ENCODE measurements at regions not wholly inside any gene's neighbourhood (a gene's known extent, or its start where the extent isn't known, plus 50 kb on each side); places are given as distances from the start of the nearest gene placed in this dataset.

- no peak for ATAC-seq
These were observed 590.0 kb downstream of the EPHA3 start for GRCh38 chr3:89697321-89697916.

DNA sequence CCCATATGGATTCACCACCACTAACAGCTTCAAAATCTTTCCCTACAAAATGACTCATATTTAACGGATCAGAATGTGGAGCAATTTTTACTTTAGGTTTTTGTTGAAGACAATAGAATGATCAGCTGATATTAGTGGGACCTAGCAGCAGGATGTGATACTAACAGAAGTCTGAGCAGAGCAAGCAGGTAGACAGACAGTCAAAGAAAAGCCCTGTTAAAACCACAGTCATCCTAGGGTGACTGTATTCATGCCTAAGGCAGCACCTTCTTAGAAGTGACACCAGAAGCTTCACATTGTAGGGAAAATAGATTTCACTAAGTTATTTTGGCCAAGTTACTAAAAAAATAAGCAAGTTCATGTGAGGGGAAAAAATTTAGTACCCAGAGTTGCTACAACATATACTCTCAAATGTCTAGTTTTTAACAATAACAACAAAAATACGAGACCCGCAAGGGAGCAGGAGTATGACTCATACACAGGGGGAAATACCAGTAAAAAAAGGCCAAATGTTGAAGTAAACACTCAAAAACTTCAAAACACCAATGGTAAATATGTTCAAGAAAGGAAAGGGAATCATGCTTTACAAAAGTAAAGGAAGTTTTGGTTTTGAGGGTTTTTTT lies 590.9 kb downstream of the EPHA3 start:
- TF ChIP-seq ISL1 (CRISPR knock-in tag; IDR thresholded peaks at IDR 0.05), result no peak
- TF ChIP-seq CSDC2 (CRISPR knock-in tag; IDR thresholded peaks at IDR 0.05), result no peak
- TF ChIP-seq ZFP3 (CRISPR knock-in tag; IDR thresholded peaks at IDR 0.05), result no peak
- TF ChIP-seq PATZ1 (CRISPR knock-in tag; IDR thresholded peaks at IDR 0.05; ENCODE audit: borderline replicate concordance), result no peak
- TF ChIP-seq CREB5 (CRISPR knock-in tag; IDR thresholded peaks at IDR 0.05; ENCODE audit: low read depth), result no peak
- TF ChIP-seq ESRRG (CRISPR knock-in tag; IDR thresholded peaks at IDR 0.05), result no peak
- no peak for TF ChIP-seq ARNTL (CRISPR knock-in tag; IDR thresholded peaks at IDR 0.05; ENCODE audit: borderline replicate concordance, low read depth)
- no peak for TF ChIP-seq GLIS3 (CRISPR knock-in tag; IDR thresholded peaks at IDR 0.05)
- TF ChIP-seq, protein P1, sequence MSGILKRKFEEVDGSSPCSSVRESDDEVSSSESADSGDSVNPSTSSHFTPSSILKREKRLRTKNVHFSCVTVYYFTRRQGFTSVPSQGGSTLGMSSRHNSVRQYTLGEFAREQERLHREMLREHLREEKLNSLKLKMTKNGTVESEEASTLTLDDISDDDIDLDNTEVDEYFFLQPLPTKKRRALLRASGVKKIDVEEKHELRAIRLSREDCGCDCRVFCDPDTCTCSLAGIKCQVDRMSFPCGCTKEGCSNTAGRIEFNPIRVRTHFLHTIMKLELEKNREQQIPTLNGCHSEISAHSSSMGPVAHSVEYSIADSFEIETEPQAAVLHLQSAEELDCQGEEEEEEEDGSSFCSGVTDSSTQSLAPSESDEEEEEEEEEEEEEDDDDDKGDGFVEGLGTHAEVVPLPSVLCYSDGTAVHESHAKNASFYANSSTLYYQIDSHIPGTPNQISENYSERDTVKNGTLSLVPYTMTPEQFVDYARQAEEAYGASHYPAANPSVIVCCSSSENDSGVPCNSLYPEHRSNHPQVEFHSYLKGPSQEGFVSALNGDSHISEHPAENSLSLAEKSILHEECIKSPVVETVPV (CRISPR knock-in tag; IDR thresholded peaks at IDR 0.05), result no peak
- TF ChIP-seq PPARA (CRISPR knock-in tag; IDR thresholded peaks at IDR 0.05; ENCODE audit: borderline replicate concordance), result no peak
- no peak for TF ChIP-seq ZNF8 (CRISPR knock-in tag; IDR thresholded peaks at IDR 0.05)
- no peak for TF ChIP-seq ZNF70 (CRISPR knock-in tag; IDR thresholded peaks at IDR 0.05)
- TF ChIP-seq TOX (CRISPR knock-in tag; IDR thresholded peaks at IDR 0.05; ENCODE audit: borderline replicate concordance), result no peak
- TF ChIP-seq OSR1 (CRISPR knock-in tag; IDR thresholded peaks at IDR 0.05), result no peak
- no peak for TF ChIP-seq BACH2 (CRISPR knock-in tag; IDR thresholded peaks at IDR 0.05; ENCODE audit: borderline replicate concordance)
- TF ChIP-seq TSHZ2 (CRISPR knock-in tag; IDR thresholded peaks at IDR 0.05), result no peak
- TF ChIP-seq RARB (CRISPR knock-in tag; IDR thresholded peaks at IDR 0.05), result no peak
- no peak for TF ChIP-seq SNAI2 (CRISPR knock-in tag; IDR thresholded peaks at IDR 0.05)
- TF ChIP-seq ZFP30 (CRISPR knock-in tag; IDR thresholded peaks at IDR 0.05), result no peak
- TF ChIP-seq TCF4 (CRISPR knock-in tag; IDR thresholded peaks at IDR 0.05; ENCODE audit: borderline replicate concordance), result no peak
- no peak for ATAC-seq

More at GRCh38 chr3:89697321-89697916, 590.0 kb downstream of the EPHA3 start:
- no peak for TF ChIP-seq ZFP30 (CRISPR knock-in tag; IDR thresholded peaks at IDR 0.05)

- TF ChIP-seq, protein P1 (CRISPR knock-in tag; IDR thresholded peaks at IDR 0.05), result no peak
- TF ChIP-seq ZNF70 (CRISPR knock-in tag; IDR thresholded peaks at IDR 0.05), result no peak
- no peak for TF ChIP-seq RARB (CRISPR knock-in tag; IDR thresholded peaks at IDR 0.05)
- TF ChIP-seq TCF4 (CRISPR knock-in tag; IDR thresholded peaks at IDR 0.05; ENCODE audit: borderline replicate concordance), result no peak
- no peak for TF ChIP-seq ISL1 (CRISPR knock-in tag; IDR thresholded peaks at IDR 0.05)
- no peak for TF ChIP-seq CREB5 (CRISPR knock-in tag; IDR thresholded peaks at IDR 0.05; ENCODE audit: low read depth)
- no peak for TF ChIP-seq PPARA (CRISPR knock-in tag; IDR thresholded peaks at IDR 0.05; ENCODE audit: borderline replicate concordance)
- no peak for TF ChIP-seq GLIS3 (CRISPR knock-in tag; IDR thresholded peaks at IDR 0.05)
- no peak for TF ChIP-seq TOX (CRISPR knock-in tag; IDR thresholded peaks at IDR 0.05; ENCODE audit: borderline replicate concordance)
- no peak for TF ChIP-seq ZFP30 (CRISPR knock-in tag; IDR thresholded peaks at IDR 0.05)
- no peak for TF ChIP-seq OSR1 (CRISPR knock-in tag; IDR thresholded peaks at IDR 0.05)
- TF ChIP-seq POU6F1 (CRISPR knock-in tag; IDR thresholded peaks at IDR 0.05; ENCODE audit: borderline replicate concordance, low read depth), result no peak
- ATAC-seq, result no peak
These were observed 591.8 kb downstream of the EPHA3 start for GRCh38 chr3:89699229-89699628.

Data from SK-N-SH treated with all-trans-retinoic acid at 6 μM for 48 hours (cell line).